HepG2 (cell line): ENCODE measurements at regions not wholly inside any gene's neighbourhood (a gene's known extent, or its start where the extent isn't known, plus 50 kb on each side); places are given as distances from the start of the nearest gene placed in this dataset.

ENCODE experiments used
- ATAC-seq: fragments of 200-7000 bp; cut with Tn5 transposase; 3 replicates; pipeline ENCODE4 v1.9.1; 2020; ENCODE audit warnings: mild to moderate bottlenecking, moderate library complexity
- BruUV-seq: library from RNA; stranded (reverse); fragments of 400-500 nt; replicated peaks from 2 replicates; lab custom pipeline; 2021; lab: Mats Ljungman, UMichigan
- CTCF ChIA-PET: fragments of 300-600 bp; formaldehyde crosslinking; extraction: SDS; loops from one replicate; lab custom pipeline; 2021; ENCODE audit warnings: low total read pairs, inconsistent platforms, low intra/inter-chr PET ratio; lab: Yijun Ruan, JAX
- POLR2A ChIA-PET: fragments of 350-600 bp; sonication (Branson Sonifier 250); formaldehyde crosslinking; loops from one replicate; lab custom pipeline; 2020; ENCODE audit warnings: antibody characterized with exemption, inconsistent platforms; lab: Yijun Ruan, JAX
- DNase-seq: peaks from one replicate; pipeline ENCODE4 v3.0.0-alpha.2; 2015; ENCODE audit warnings: low spot score
- FAIRE-seq: peaks from 3 replicates; lab custom pipeline; 2011; peaks lifted over from hg19 to GRCh38; lab: Jason Lieb, UNC
- H2AFZ ChIP-seq: one replicate; pipeline ENCODE4 v1.6.1; 2011; ENCODE audit warnings: low read length, inconsistent platforms
- H3K27ac ChIP-seq: fragments of 300-600 bp; 3 replicates; pipeline ENCODE4 v1.8.0; 2011; ENCODE audit warnings: mixed run types, mild to moderate bottlenecking, mixed read lengths, low read length, inconsistent platforms; ENCODE audit not compliant: insufficient read depth; ENCODE audit errors: extremely low read length
- H3K27me3 ChIP-seq, 2 experiments: fragments of 200-600 bp in 1 of 2; 2 replicates in 1 of 2; 3 replicates in 1 of 2; pipeline versions ENCODE4 v1.6.0 to v1.8.0; 2011; ENCODE audit warnings: low read length in 2 of 2, mild to moderate bottlenecking in 2 of 2, moderate library complexity in 2 of 2, inconsistent platforms in 1 of 2; ENCODE audit not compliant: insufficient read depth in 2 of 2, control insufficient read depth in 1 of 2
- H3K36me3 ChIP-seq, 2 experiments: fragments of 200-600 bp in 1 of 2; replicated peaks in 1 of 2; 2 replicates in 1 of 2; 3 replicates in 1 of 2; pipeline versions ENCODE4 v1.5.1 to v1.8.0; 2011; ENCODE audit warnings: low read length in 2 of 2, inconsistent platforms in 1 of 2; ENCODE audit not compliant: insufficient read depth in 2 of 2, control insufficient read depth in 1 of 2
- H3K4me1 ChIP-seq: 2 replicates; pipeline ENCODE4 v1.5.1; 2012; ENCODE audit warnings: low read length, inconsistent platforms; ENCODE audit not compliant: insufficient read depth
- H3K4me2 ChIP-seq: 2 replicates; pipeline ENCODE4 v1.6.0; 2011; ENCODE audit warnings: low read depth, low read length, inconsistent platforms
- H3K4me3 ChIP-seq, 3 experiments: fragments of 200-600 bp in 1 of 3; sonication (generic), shearing (Covaris generic) in 1 of 3; replicated peaks in 1 of 3; 2 replicates each; pipeline ENCODE4 v1.5.1; 2011 to 2016; ENCODE audit warnings: low read length in 3 of 3, inconsistent platforms in 2 of 3, low read depth in 2 of 3, mild to moderate bottlenecking in 2 of 3, control low read depth in 1 of 3, mixed read lengths in 1 of 3; ENCODE audit not compliant: insufficient read depth in 1 of 3
- H3K79me2 ChIP-seq: one replicate; pipeline ENCODE4 v1.6.1; 2011; ENCODE audit warnings: low read length, inconsistent platforms; ENCODE audit not compliant: insufficient read depth
- H3K9ac ChIP-seq: 2 replicates; pipeline ENCODE4 v1.6.0; 2011; ENCODE audit warnings: mild to moderate bottlenecking, low read depth, low read length, inconsistent platforms; ENCODE audit not compliant: insufficient read depth
- H3K9me3 ChIP-seq: 2 replicates; pipeline ENCODE4 v1.5.1; 2012; ENCODE audit warnings: mild to moderate bottlenecking, low read length
- H4K20me1 ChIP-seq: 2 replicates; pipeline ENCODE4 v1.6.0; 2011; ENCODE audit warnings: inconsistent platforms, mild to moderate bottlenecking, low read length, moderate library complexity; ENCODE audit not compliant: insufficient read depth
- ATF7 ChIP-seq, 2 experiments: fragments of 450-650 bp in 1 of 2; sonication (generic) in 1 of 2; formaldehyde crosslinking in 1 of 2; IDR thresholded peaks; 2 replicates each; pipeline versions ENCODE4 v1.4.0 to v1.6.1; 2016 to 2020; ENCODE audit warnings: antibody characterized with exemption in 1 of 2, mild to moderate bottlenecking in 1 of 2, missing genetic modification reagents in 1 of 2
- DMAP1 ChIP-seq: IDR thresholded peaks from 2 replicates; pipeline ENCODE4 v1.6.1; 2016
- FOXA1 ChIP-seq, 2 experiments: fragments of 450-650 bp in 1 of 2; sonication (generic) in 1 of 2; formaldehyde crosslinking in 1 of 2; IDR thresholded peaks; 2 replicates each; pipeline versions ENCODE4 v1.4.0 to v1.6.1; 2016 to 2020; ENCODE audit warnings: missing genetic modification reagents in 1 of 2
- HDAC1 ChIP-seq: sonication (generic); formaldehyde crosslinking; IDR thresholded peaks from 2 replicates; pipeline ENCODE4 v1.5.1; 2020; ENCODE audit warnings: mild to moderate bottlenecking, missing genetic modification reagents
- MAFF ChIP-seq: IDR thresholded peaks from 2 replicates; pipeline ENCODE4 v1.6.1; 2011; ENCODE audit warnings: low read depth, low read length, improper control_type of control experiment
- MAFK ChIP-seq, 2 experiments: IDR thresholded peaks in 1 of 2; conservative IDR thresholded peaks in 1 of 2; 2 replicates each; pipeline ENCODE4 v1.6.1; 2011; ENCODE audit warnings: improper control_type of control experiment in 2 of 2, low read length in 2 of 2
- NCOA1 ChIP-seq: sonication (generic); formaldehyde crosslinking; IDR thresholded peaks from 2 replicates; pipeline ENCODE4 v1.9.0; 2021; ENCODE audit warnings: missing genetic modification reagents
- PLRG1 ChIP-seq: fragments of 450-650 bp; conservative IDR thresholded peaks from 2 replicates; pipeline ENCODE4 v1.6.1; 2016
- POLR2A ChIP-seq, 2 experiments: IDR thresholded peaks; 2 replicates each; pipeline ENCODE4 v1.6.1; 2011; ENCODE audit warnings: low read depth in 2 of 2, low read length in 2 of 2, mild to moderate bottlenecking in 1 of 2, moderate library complexity in 1 of 2; ENCODE audit not compliant: insufficient read depth in 1 of 2
- THAP11 ChIP-seq: IDR thresholded peaks from 2 replicates; pipeline ENCODE4 v1.6.1; 2016; ENCODE audit warnings: missing biosample characterization, missing genetic modification reagents
- XBP1 ChIP-seq: sonication (generic); formaldehyde crosslinking; IDR thresholded peaks from 2 replicates; pipeline ENCODE4 v1.5.0; 2020; ENCODE audit warnings: missing genetic modification reagents
- ZFYVE20 ChIP-seq: sonication (generic); formaldehyde crosslinking; IDR thresholded peaks from 2 replicates; pipeline ENCODE4 v1.8.0; 2023; ENCODE audit warnings: low read depth, mild to moderate bottlenecking, moderate library complexity, missing genetic modification reagents, borderline replicate concordance
- WGBS: methylation state at CpG from one replicate; pipeline ENCODE4 v1.1.6; 2017; ENCODE audit warnings: low lambda C conversion rate; 5-methylcytosine and 5-hydroxymethylcytosine counted together
- in situ Hi-C: cut with HindIII; loops from 2 replicates; pipeline ENCODE4 v1.10.0; 2017; ENCODE audit warnings: low pct_unique_long_range_greater_than_20kb; ENCODE audit not compliant: extremely low pct_ligation_motif_present
- intact Hi-C: fragments of 100-400 bp; cut with micrococcal nuclease; formaldehyde crosslinking; loops from one replicate; pipeline ENCODE4 v1.10.0; 2022; ENCODE audit not compliant: unreplicated experiment
- TF ChIP-seq, protein P1 (sequence below): sonication (generic); formaldehyde crosslinking; IDR thresholded peaks from 2 replicates; pipeline ENCODE4 v1.8.0; 2023; ENCODE audit warnings: mild to moderate bottlenecking, missing genetic modification reagents
- TF ChIP-seq, protein P2 (sequence below): sonication (generic); formaldehyde crosslinking; IDR thresholded peaks from 2 replicates; pipeline ENCODE4 v1.8.0; 2022; ENCODE audit warnings: low read depth, missing genetic modification reagents
- TF ChIP-seq, protein P3 (sequence below): IDR thresholded peaks from 2 replicates; pipeline ENCODE4 v1.6.1; 2016; ENCODE audit warnings: missing genetic modification reagents, missing compliant biosample characterization
- TF ChIP-seq, protein P4 (sequence below): sonication (generic); formaldehyde crosslinking; IDR thresholded peaks from 2 replicates; pipeline ENCODE4 v1.4.0; 2020; ENCODE audit warnings: mild to moderate bottlenecking, low read depth, missing genetic modification reagents

DNA sequence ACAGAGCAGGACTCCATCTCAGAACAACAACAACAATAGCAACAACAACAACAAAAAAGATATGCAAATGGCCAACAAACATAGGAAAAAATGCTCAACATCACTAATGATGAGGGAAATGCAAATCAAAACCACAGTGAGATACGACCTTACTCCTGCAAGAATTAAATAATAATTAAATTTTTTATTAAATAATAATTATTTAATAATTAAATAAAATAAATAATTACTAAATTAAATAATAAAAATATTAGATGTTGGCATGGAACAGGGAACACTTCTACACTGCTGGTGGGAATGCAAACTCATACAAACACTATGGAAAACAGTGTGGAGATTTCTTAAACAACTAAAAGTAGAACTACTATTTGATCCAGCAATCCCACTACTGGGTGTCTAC lies 1022.3 kb upstream of the B3GALT2 start (continued):
- no peak for TF ChIP-seq ATF7 (IDR thresholded peaks at IDR 0.05)
- TF ChIP-seq ATF7 (CRISPR knock-in tag; IDR thresholded peaks at IDR 0.05) = no peak
- TF ChIP-seq PLRG1 = no peak
- TF ChIP-seq, protein P1, sequence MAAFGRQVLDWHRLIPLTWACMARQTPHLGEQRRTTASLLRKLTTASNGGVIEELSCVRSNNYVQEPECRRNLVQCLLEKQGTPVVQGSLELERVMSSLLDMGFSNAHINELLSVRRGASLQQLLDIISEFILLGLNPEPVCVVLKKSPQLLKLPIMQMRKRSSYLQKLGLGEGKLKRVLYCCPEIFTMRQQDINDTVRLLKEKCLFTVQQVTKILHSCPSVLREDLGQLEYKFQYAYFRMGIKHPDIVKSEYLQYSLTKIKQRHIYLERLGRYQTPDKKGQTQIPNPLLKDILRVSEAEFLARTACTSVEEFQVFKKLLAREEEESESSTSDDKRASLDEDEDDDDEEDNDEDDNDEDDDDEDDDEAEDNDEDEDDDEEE = no peak
- no peak for TF ChIP-seq POLR2A (IDR thresholded peaks at IDR 0.05; ENCODE audit: insufficient read depth in 1 of 2, low read depth in 2 of 2, low read length in 2 of 2)
- TF ChIP-seq, protein P2, sequence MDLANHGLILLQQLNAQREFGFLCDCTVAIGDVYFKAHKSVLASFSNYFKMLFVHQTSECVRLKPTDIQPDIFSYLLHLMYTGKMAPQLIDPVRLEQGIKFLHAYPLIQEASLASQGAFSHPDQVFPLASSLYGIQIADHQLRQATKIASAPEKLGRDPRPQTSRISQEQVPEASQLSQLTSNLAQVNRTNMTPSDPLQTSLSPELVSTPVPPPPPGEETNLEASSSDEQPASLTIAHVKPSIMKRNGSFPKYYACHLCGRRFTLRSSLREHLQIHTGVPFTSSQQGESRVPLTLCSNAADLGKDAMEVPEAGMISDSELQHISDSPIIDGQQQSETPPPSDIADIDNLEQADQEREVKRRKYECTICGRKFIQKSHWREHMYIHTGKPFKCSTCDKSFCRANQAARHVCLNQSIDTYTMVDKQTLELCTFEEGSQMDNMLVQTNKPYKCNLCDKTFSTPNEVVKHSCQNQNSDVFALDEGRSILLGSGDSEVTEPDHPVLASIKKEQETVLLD (CRISPR knock-in tag) = no peak
- TF ChIP-seq HDAC1 (CRISPR knock-in tag) = no peak
- no peak for TF ChIP-seq NCOA1 (CRISPR knock-in tag)
- TF ChIP-seq THAP11 (CRISPR knock-in tag) = no peak
- TF ChIP-seq XBP1 = no peak
- no peak for TF ChIP-seq ZFYVE20 (CRISPR knock-in tag)

DNA sequence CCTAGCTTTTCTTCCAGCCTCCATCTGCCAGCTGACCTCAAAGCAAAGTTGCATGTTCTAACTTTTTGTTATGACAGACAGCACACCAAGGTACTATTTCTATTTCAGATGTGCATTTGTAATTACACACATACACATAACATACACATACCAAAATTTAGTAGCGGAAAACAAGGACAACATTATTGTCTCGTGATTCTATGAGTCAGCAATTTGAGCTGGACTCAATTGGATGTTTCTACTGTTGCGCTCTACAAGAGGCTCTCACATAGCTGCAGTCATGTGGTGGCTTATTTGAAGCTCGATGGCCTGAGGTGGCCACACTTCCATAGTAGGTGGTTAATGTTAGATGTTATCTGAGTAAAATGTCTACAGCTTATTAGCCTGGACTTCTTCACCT lies 1010.1 kb upstream of the B3GALT2 start:
- in situ Hi-C loops = no loop called here
- POLR2A ChIA-PET = no interaction called here
- FAIRE-seq = no peak

More for the DNA sequence above, 1010.1 kb upstream of the B3GALT2 start:
- Histone ChIP-seq H2AFZ (no peak overlapping the region), H3K9ac (no peak overlapping the region), H3K27ac (no peak overlapping the region), H3K4me2 (no peak overlapping the region), H3K27me3 (no peaks in the 10 kb centered on the region), H3K79me2 (no peaks in the 10 kb centered on the region), H4K20me1 (no peaks in the 10 kb centered on the region), H3K36me3 (no peaks in the 10 kb centered on the region), H3K9me3 (no peaks in the 10 kb centered on the region), H3K4me3 (no peak overlapping the region), H3K4me1 (no peaks in the 10 kb centered on the region)
- 16% methylated on average over 4 of the region's 4 CpGs for WGBS
- no peak for ATAC-seq
- intact Hi-C loops = no loop called here
- no TSS peak for BruUV-seq
- TF ChIP-seq, protein P3, sequence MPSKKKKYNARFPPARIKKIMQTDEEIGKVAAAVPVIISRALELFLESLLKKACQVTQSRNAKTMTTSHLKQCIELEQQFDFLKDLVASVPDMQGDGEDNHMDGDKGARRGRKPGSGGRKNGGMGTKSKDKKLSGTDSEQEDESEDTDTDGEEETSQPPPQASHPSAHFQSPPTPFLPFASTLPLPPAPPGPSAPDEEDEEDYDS (CRISPR knock-in tag) = no peak
- TF ChIP-seq MAFK (conservative IDR thresholded peaks at IDR 0.05 in 1 of 2, IDR thresholded peaks at IDR 0.05 in 1 of 2; ENCODE audit: low read length in 2 of 2) (peak; percentile 76 to 79), FOXA1 (IDR thresholded peaks at IDR 0.05) (no peak), FOXA1 (CRISPR knock-in tag; IDR thresholded peaks at IDR 0.05) (no peak), MAFF (peak; percentile 74), DMAP1 (CRISPR knock-in tag) (no peak)
- TF ChIP-seq, protein P4, sequence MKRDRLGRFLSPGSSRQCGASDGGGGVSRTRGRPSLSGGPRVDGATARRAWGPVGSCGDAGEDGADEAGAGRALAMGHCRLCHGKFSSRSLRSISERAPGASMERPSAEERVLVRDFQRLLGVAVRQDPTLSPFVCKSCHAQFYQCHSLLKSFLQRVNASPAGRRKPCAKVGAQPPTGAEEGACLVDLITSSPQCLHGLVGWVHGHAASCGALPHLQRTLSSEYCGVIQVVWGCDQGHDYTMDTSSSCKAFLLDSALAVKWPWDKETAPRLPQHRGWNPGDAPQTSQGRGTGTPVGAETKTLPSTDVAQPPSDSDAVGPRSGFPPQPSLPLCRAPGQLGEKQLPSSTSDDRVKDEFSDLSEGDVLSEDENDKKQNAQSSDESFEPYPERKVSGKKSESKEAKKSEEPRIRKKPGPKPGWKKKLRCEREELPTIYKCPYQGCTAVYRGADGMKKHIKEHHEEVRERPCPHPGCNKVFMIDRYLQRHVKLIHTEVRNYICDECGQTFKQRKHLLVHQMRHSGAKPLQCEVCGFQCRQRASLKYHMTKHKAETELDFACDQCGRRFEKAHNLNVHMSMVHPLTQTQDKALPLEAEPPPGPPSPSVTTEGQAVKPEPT = no peak
- DNase-seq = no peak
- CTCF ChIA-PET = no interaction called here
